ENCODE measurements at regions not wholly inside any gene's neighbourhood (a gene's known extent, or its start where the extent isn't known, plus 50 kb on each side); places are given as distances from the start of the nearest gene placed in this dataset.
"Not testable (repeated sequence)": the region's sequence is repeated elsewhere in the genome, so short reads cannot be mapped to it uniquely, and the experiment has no call there.

DNA sequence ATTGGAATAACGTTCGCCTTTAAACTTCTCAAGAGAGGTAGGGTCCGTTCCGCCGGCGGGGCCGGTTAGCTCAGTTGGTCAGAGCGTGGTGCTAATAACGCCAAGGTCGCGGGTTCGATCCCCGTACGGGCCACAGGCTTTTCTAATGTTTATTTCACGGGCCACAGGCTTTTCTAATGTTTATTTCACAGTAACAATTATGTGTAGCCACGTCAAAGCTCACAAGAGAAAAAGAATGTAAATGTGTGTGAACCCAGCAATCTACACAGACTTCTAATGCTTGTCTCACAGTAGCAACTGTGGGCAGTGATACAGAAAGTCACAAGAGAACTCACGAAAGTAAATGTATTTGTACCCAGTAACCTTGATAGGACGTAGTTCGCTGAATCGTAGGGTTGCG is 121.0 kb upstream of the ZNF322 start:
- in situ Hi-C loops (cut with HindIII; ENCODE audit: low pct_unique_long_range_greater_than_20kb, low sequenced_read_pairs); DNase-seq (ENCODE audit: low read depth): not testable (repeated sequence)

DNA sequence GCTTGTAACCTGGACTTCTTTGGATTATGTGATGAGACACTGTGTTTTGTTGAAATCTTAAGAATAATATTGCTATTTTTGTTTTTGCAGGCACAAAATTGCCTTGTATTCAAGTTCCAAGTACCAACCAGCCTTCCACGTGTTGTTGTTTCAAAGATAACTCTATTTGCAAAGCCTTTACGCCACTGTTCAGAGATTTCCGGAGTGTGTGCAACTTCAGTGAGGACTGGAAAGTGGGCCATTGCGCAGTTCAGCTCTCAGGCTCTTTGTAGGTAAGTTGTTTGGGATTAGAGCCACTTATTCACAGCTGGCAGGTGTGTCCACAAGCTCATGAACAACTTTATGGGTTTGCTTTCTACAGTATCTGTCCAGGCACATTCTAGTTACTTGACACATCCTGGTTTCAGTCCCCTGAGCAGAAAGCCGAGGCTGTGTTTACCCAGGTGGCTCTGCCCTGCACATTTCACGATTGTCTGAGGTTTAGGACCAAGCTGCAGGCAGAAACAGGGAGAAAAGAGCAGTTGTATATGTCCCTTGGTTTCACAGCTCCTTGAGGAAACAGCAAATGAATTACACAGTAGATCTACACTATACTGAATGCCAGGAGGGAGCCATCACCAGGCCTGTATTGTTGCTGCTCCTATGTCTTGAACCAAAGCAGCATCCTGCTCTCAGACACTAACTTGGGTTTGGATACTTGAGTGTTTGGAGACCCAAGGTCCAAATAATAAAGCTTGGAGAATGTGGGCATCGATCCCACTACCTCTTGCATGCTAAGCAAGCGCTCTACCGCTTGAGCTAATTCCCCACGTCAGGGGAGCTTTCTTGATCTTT is 136.1 kb upstream of the ZNF322 start:
- DNase-seq (ENCODE audit: low read depth); in situ Hi-C loops (cut with HindIII; ENCODE audit: low pct_unique_long_range_greater_than_20kb, low sequenced_read_pairs): not testable (repeated sequence)

DNA sequence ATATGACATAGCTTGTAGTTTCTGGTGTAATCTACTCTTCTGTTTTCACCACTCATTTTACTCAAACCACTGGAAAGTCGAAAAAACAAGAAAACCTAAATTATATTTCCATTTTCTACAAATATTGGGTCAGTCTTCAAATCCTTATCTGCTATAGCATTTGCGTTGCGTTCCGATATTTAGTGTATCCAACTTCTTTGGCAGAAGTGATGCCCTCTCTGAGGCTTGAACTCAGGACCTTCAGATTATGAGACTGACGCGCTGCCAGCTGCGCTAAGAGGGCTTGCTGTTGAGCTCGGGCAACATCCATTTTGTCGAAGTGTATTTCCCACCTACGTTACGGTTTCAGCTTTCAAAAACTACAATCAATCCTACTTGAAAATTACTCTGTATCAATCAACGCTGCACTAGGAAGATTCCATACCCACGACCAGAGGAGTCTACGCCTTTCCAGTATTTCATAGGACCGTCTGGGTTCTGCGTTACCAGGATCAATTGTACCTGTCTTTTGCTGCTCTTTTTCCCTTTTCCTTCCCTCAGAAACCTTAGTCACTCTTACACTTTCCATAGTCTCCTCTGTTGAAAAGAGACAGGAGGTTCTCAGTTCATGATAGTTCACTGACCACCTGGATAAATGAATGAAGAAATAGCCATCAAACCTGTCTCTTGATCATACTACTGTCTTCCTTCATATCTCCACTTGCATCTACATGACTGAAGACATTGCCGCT is 140.5 kb upstream of the ZNF322 start:
- in situ Hi-C loops (cut with HindIII; ENCODE audit: low pct_unique_long_range_greater_than_20kb, low sequenced_read_pairs); DNase-seq (ENCODE audit: low read depth): not testable (repeated sequence)

DNA sequence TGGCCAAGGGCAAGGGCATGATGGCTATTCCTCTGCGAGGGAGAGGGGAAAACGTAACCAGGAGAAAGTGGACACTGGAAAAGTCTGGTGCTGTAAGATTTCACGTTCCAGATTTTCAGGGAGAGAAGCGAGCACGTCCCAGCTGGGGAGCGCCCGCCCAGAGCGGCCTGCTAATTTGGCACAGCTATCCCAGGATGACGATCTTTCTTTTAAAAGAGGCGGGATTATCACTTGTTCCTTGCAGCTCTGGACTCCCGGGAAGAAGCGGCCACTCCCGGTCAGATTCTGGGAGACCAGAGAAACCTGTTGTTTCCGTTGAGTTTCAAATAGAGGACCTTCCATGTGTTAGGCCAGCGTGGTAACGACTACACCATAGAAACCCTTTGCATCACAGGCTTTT is 144.2 kb upstream of the ZNF322 start:
- DNase-seq (ENCODE audit: low read depth); in situ Hi-C loops (cut with HindIII; ENCODE audit: low pct_unique_long_range_greater_than_20kb, low sequenced_read_pairs): not testable (repeated sequence)

DNA sequence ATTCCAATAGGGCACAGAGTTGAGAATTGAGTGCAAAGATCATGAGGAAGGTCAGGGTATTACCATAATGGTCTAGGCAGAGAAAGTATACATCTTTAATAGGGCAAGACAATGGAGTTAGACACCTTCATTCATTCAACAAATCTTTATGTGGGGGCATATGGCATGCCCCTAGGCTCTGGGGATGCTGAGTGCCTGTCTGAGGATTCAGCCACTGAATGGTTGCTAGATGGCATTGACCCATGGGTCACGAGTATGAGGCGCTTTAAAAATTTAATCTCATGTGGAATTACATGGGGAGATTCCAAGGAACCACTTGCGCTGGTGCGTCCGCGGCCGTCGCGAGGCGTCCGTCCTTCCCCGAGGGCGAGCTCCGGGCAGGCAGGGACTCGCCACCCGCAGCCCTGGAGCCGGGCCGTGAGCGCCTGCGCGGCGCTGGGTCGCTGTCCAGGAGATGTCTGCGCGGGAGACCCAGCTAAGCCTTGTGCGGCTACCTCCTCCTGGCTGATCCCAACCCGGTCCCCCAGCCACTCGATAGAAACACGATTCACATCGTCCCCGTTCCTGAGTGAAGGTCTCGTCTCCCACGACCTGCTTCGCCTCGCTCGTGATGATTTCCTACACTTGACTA is 152.1 kb upstream of the ZNF322 start:
- in situ Hi-C loops (cut with HindIII; ENCODE audit: low pct_unique_long_range_greater_than_20kb, low sequenced_read_pairs); DNase-seq (ENCODE audit: low read depth): not testable (repeated sequence)

DNA sequence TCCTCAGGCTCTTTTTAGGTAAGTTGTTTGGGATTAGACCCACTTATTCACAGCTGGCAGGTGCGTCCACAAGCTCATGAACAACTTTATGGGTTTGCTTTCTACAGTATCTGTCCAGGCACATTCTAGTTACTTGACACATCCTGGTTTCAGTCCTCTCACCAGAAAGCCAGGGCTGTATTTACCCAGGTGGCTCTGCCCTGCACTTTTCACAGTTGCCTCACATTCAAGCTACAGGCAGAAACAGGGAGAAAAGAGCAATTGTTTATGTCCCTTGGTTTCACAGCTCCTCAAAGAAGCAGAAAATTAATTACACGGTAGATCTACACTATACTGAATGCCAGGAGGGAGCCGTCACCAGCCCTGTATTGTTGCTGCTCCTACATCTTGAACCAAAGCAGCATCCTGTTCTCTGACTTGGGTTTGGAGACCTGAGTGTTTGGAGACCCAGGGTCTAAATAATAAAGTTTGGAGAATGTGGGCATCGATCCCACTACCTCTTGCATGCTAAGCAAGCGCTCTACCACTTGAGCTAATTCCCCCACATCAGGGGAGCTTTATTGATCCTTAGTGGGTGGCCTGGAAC is 159.2 kb upstream of the ZNF322 start:
- DNase-seq (ENCODE audit: low read depth); in situ Hi-C loops (cut with HindIII; ENCODE audit: low pct_unique_long_range_greater_than_20kb, low sequenced_read_pairs): not testable (repeated sequence)

DNA sequence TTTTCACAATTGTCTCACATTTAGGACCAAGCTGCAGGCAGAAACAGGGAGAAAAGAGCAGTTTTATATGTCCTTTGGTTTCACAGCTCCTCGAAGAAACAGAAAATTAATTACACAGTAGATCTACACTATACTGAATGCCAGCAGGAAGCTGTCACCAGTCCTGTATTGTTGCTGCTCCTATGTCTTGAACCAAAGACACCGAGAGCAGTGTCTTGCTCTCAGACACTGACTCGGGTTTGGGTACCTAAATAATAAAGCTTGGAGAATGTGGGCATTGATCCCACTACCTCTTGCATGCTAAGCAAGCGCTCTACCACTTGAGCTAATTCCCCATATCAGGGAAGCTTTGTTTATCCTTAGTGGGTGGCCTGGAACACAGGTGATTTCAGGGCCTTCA is 168.4 kb upstream of the ZNF322 start:
- in situ Hi-C loops (cut with HindIII; ENCODE audit: low pct_unique_long_range_greater_than_20kb, low sequenced_read_pairs), result not testable (repeated sequence)

DNA sequence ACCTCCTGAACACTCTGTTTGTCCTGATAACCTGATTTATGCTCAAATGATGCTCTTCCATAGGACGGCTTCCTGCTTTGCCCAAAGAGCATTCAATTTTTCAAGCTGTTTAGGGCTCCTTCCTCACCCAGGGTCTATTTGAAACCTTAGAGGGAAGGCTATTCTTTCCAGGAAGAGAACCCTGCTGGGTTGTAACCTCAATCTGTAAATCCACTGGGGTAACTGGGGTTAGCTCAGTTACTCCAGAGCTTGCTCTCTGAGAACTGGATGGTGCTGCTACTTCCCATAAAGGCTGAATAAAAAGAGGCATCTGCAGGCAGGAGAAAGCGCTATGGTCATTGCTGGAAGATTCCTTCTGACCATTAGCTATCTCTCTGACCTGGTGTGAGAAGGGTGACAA is 169.9 kb upstream of the ZNF322 start:
- in situ Hi-C loops (cut with HindIII; ENCODE audit: low pct_unique_long_range_greater_than_20kb, low sequenced_read_pairs); DNase-seq (ENCODE audit: low read depth): not testable (repeated sequence)

More for the DNA sequence above, 168.4 kb upstream of the ZNF322 start:
- DNase-seq (ENCODE audit: low read depth), result not testable (repeated sequence)

DNA sequence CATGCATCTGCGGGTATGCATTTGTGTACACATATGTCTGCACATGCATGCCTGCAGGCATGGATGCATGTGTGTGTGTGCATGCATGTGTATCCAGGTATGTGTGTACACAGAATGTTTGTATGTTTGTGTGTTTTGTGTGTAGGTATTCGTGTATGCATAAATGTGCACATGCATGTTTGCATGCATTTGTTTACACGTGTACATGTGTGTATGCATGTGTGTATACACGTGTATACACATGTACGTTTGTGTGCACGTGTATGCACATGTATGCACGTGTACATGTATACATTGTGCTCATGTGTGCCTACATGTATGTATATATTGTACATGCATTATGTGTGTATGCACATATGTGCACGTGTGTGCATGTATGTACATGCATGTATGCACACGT is 171.4 kb upstream of the ZNF322 start:
- in situ Hi-C loops (cut with HindIII; ENCODE audit: low pct_unique_long_range_greater_than_20kb, low sequenced_read_pairs); DNase-seq (ENCODE audit: low read depth): not testable (repeated sequence)

DNA sequence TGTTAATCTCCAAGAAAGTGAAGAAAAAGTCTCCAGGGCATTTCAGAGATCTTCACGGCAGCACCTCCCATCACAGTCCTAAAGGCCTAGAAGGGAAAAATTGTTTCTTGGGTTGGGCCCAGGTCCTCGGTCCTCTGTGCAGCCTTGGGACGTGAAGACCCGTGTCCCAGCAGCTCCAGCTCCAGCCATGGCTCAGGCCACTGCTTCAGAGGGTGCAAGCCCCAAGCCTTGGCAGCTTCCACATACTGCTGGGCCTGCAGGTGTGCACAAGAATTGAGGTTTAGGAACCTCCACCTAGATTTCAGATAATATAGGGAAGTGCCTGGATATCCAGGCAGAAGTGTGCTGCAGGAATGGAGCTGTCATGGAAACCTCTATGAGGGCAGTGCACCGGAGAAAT is 176.2 kb upstream of the ZNF322 start:
- DNase-seq (ENCODE audit: low read depth); in situ Hi-C loops (cut with HindIII; ENCODE audit: low pct_unique_long_range_greater_than_20kb, low sequenced_read_pairs): not testable (repeated sequence)

DNA sequence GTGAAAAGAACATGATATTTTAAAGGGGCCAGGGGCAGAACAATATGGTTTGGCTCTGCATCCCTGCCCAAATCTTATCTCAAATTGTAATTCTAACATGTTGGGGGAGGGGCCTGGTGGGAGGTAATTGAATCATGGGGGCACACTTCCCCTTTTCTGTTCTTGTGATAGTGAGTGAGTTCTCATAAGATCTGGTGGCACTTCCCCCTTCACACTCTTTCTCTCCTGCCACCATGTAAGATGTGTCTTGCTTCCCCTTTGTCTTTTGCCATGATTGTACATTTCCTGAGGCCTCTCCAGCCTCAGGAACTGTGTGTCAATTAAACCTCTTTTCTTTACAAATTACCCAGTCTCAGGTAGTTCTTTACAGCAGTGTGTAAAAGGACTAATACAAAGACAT is 177.1 kb upstream of the ZNF322 start:
- not testable (repeated sequence) for DNase-seq (ENCODE audit: low read depth)

DNA sequence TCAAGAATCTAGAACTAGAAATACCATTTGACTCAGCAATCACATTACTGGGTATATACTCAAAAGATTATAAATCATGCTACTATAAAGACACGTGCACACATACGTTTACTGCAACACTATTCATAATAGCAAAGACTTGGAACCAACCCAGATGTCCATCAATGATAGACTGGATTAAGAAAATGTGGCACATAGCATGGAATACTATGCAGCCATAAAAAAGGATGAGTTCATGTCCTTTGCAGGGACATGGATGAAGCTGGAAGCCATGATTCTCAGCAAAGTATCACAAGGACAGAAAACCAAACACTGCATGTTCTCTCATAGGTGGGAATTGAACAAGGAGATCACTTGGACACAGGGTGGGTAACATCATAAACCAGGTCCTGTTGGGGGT is 185.3 kb upstream of the ZNF322 start:
- in situ Hi-C loops (cut with HindIII; ENCODE audit: low pct_unique_long_range_greater_than_20kb, low sequenced_read_pairs); DNase-seq (ENCODE audit: low read depth): not testable (repeated sequence)

More for the DNA sequence above, 177.1 kb upstream of the ZNF322 start:
- in situ Hi-C loops (cut with HindIII; ENCODE audit: low pct_unique_long_range_greater_than_20kb, low sequenced_read_pairs), result not testable (repeated sequence)

DNA sequence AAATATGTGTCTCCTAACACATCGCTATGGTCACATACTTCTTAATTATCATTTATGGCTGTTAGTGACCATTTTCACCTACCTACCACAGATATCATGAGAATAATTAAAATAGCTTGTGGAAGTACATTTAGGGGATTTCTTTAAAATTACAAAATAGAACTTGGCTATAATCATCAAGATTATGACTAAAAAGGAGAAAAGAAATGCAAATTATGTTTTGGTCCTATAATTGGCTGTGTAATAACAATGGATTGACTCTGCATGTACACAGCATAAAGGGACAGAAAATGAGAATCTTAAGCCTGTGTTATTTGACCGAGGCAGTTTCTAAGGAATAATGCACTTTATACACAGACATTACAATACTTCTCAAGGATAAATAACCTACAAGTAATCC is 197.7 kb upstream of the ZNF322 start:
- in situ Hi-C loops (cut with HindIII; ENCODE audit: low pct_unique_long_range_greater_than_20kb, low sequenced_read_pairs); DNase-seq (ENCODE audit: low read depth): not testable (repeated sequence)

DNA sequence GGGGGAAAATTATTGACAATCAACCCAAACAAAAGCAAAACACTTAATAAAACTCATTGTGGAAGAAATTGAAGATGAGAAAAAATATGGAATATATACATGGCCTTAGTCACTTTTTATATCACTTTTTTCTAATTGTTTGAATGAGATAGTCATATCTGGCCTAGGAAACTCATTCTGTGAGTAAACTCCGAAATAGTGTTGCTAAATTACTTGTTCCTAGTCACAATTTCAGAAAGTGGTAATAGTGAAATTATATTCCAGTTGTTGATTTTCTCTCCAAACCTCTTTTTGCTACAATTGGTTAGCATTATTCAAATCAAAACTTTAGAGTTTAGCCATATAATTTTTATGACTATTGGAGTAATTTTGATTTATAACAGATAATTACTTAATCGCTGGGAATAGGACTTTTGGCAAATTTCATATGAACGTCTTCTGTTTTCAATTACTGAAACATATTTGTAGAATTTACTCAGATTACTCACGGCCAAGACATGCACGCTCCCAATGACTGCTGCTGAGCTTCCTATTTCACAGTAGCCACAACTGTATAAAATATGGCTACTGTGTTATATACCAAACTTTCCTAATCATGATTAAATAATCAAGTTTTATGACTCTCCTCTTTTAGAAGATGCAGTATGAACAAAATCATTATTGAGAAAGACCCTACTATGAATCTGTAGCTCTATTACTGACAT is 199.7 kb upstream of the ZNF322 start:
- in situ Hi-C loops (cut with HindIII; ENCODE audit: low pct_unique_long_range_greater_than_20kb, low sequenced_read_pairs); DNase-seq (ENCODE audit: low read depth): not testable (repeated sequence)

DNA sequence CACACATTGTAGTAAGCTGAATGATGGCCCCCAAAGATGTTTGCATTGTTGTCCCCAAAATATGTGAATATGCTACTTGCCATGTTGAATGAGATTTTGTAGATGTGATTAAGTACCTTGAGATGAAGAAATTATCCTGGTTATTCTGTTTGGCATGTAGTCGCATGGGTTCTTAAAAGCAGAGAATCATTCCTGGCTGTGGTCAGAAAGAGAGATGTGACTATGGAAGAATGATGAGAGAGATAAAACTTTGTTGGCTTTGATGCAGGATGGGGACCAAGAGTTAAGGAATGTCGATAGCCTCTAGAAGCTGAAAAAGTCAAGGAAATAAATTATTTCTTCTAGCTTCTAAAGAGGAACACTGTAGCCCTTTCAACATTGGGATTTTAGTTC is 200.2 kb upstream of the ZNF322 start:
- not testable (repeated sequence) for DNase-seq (ENCODE audit: low read depth)

DNA sequence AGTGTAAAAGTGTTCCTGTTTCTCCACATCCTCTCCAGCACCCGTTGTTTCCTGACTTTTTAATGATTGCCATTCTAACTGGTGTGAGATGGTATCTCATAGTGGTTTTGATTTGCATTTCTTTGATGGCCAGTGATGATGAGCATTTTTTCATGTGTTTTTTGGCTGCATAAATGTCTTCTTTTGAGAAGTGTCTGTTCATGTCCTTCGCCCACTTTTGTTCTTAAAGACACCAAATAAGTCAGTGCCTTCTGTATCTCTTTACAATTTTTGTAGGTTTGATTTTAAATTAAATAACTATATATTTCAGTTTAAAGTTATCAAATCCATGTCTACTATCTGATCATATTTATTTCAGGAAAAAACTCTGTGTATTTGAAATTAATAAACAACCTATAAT is 202.4 kb upstream of the ZNF322 start:
- in situ Hi-C loops (cut with HindIII; ENCODE audit: low pct_unique_long_range_greater_than_20kb, low sequenced_read_pairs); DNase-seq (ENCODE audit: low read depth): not testable (repeated sequence)

More for the DNA sequence above, 200.2 kb upstream of the ZNF322 start:
- in situ Hi-C loops (cut with HindIII; ENCODE audit: low pct_unique_long_range_greater_than_20kb, low sequenced_read_pairs), result not testable (repeated sequence)

DNA sequence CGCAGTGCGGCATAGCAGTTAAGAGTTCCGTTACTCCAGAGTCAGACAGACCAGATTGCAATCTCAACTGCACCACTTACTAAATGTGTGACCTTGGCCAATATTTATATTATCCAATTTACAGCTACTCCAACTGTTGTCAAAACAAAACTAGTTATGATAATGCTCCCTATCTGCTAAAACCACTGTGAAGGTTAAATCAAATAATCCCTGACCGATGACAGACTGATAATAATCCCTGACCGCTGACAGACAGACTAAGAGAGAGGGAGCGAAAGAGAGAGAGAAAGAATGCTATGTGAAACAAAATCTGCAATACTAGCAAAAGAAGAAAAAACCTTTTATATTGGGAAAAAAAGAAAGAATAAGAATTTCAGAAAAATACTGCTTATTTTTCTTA is 204.1 kb upstream of the ZNF322 start:
- DNase-seq (ENCODE audit: low read depth); in situ Hi-C loops (cut with HindIII; ENCODE audit: low pct_unique_long_range_greater_than_20kb, low sequenced_read_pairs): not testable (repeated sequence)

DNA sequence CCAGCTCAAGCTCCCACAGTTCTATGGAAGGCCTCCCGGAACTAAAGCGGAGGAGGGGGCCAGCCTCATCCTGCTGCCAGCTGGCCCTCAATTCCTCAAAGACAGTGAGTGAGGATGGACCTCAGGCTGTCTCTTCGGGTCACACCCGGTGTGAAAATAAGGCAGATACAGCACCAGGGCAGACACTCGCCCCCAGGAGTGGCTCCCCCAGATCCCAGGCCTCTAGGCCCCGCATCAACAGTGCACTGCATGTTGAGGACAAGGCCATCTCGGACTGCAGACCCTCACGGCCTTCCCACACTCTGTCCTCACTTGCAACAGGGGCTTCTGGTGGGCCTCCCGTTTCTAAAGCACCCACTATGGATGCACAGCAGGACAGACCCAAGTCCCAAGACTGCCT is 239.2 kb upstream of the ZNF322 start:
- in situ Hi-C loops (cut with HindIII; ENCODE audit: low pct_unique_long_range_greater_than_20kb, low sequenced_read_pairs), result not testable (repeated sequence)

More for the DNA sequence above, 239.2 kb upstream of the ZNF322 start:
- DNase-seq (ENCODE audit: low read depth), result not testable (repeated sequence)
